ENCODE measurements at regions not wholly inside any gene's neighbourhood (a gene's known extent, or its start where the extent isn't known, plus 50 kb on each side); places are given as distances from the start of the nearest gene placed in this dataset.

DNA sequence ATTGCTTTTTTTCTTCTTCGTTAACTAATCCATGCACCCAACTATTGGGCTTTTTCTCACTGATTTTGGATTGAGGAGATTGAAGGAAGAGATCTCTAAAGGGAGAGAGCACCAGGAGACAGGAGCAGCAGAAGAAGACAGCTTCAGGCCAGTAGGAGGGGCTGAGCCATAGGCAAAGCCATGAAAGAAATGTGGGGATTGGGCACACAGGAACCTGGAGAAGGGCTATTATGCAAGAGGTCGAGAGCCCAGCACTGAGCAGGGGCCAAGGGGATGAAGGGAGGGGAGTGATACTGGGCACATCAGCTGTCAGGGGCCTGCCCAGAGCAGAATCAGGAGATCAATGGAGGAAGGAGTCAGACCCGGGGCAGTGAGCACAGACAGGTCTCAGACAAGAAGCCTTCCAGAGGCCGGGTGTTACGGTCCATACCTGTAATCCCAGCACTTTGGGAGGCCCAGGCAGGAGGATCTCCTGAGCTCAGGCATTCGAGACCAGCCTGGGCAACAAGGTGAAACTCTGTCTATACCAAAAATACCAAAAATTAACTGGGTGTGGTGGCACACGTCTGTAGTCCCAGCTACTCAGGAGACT, 140.9 kb downstream of the BCOR start:
- Histone ChIP-seq H3K4me3 (ENCODE audit: extremely low read depth, insufficient read depth, low read length, poor library complexity, severe bottlenecking) (no peak overlapping the region), H3K4me1 (ENCODE audit: control insufficient read depth, insufficient read depth, low read length, poor library complexity, severe bottlenecking) (peaks cover 17% of the 10 kb centered on the region), H3K9me3 (ENCODE audit: control insufficient read depth, low read length) (no peaks in the 10 kb centered on the region), H3K36me3 (ENCODE audit: control insufficient read depth, insufficient read depth, low read length) (no peaks in the 10 kb centered on the region), H3K27ac (ENCODE audit: low read depth, low read length, severe bottlenecking) (no peak overlapping the region)
- 75% methylated on average over 2 of the region's 7 CpGs; no CpG with 5 or more reads in 1 of the 2 experiments for WGBS, 2 experiments (ENCODE audit: insufficient coverage in 2 of 2)

DNA sequence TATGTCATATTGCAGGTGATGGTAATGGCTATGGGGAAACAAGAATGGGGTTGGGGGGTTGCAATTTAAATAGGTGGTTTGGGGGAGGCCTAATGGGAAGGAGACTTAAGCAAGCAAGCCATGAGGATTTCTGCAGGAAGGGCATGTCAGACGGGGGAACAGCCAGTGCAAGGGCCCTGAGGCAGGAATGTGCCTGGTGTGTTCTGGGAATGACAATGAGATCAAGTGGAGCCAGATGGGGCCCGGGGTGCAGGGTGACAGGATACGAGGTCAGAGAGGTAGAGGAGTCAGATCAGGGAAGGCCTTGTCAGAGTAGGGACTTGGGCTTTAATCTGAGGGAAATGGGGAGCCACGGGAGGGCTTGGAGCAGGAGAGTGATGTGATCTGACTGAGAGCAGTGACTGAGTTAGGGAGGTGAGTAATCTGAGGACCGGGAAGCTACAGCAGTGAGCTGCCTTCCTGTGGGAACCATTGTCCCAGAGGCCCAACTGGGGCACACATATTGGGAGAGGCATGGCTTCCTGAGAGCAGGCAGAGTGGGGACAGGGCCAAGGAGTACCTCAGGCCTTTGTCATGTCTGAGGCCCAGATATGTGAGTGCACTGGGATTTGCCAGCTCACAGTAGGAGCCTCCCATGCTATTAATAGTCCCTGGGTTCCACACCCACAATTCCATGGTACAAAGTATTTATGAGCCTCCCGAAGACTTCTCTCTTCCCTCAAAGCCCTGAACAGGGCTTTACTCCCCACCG, 139.8 kb downstream of the BCOR start:
- no peak overlapping the region for H3K27ac ChIP-seq (ENCODE audit: low read depth, low read length, severe bottlenecking)
- H3K4me1 ChIP-seq (ENCODE audit: control insufficient read depth, insufficient read depth, low read length, poor library complexity, severe bottlenecking) = peaks cover 16% of the 10 kb centered on the region
- no peaks in the 10 kb centered on the region for H3K36me3 ChIP-seq (ENCODE audit: control insufficient read depth, insufficient read depth, low read length)
- no peak overlapping the region for H3K4me3 ChIP-seq (ENCODE audit: extremely low read depth, insufficient read depth, low read length, poor library complexity, severe bottlenecking)
- 90 to 100% methylated on average over 2 to 5 of the region's 7 CpGs for WGBS, 2 experiments (ENCODE audit: insufficient coverage in 2 of 2)
- H3K9me3 ChIP-seq (ENCODE audit: control insufficient read depth, low read length) = no peaks in the 10 kb centered on the region

DNA sequence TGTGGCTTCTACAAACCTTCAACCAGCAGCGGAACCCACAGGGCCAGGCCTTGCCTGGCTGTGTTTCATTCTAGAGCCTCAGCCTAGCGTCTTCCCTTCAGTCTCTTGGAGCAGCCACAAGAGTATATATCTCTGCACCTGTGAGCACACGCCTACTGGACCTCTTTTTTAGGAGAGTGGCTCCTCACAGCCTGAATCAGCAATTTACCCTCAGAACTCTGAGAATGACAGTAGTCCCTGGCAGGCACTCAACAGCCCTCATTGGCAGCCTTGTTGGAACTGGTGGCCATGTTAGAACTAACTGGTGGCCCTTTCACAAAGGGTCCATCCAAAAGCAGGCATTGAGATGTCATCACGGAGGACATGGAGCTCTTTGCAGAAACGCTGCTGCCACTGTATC, 138.9 kb downstream of the BCOR start:
- Histone ChIP-seq H3K27ac (ENCODE audit: low read depth, low read length, severe bottlenecking) (no peak overlapping the region), H3K4me3 (ENCODE audit: extremely low read depth, insufficient read depth, low read length, poor library complexity, severe bottlenecking) (no peak overlapping the region), H3K36me3 (ENCODE audit: control insufficient read depth, insufficient read depth, low read length) (no peaks in the 10 kb centered on the region), H3K9me3 (ENCODE audit: control insufficient read depth, low read length) (no peaks in the 10 kb centered on the region), H3K4me1 (ENCODE audit: control insufficient read depth, insufficient read depth, low read length, poor library complexity, severe bottlenecking) (peaks cover 8% of the 10 kb centered on the region)
- WGBS, 2 experiments (ENCODE audit: insufficient coverage in 2 of 2) = 86 to 100% methylated on average over 1 to 3 of the region's 5 CpGs

DNA sequence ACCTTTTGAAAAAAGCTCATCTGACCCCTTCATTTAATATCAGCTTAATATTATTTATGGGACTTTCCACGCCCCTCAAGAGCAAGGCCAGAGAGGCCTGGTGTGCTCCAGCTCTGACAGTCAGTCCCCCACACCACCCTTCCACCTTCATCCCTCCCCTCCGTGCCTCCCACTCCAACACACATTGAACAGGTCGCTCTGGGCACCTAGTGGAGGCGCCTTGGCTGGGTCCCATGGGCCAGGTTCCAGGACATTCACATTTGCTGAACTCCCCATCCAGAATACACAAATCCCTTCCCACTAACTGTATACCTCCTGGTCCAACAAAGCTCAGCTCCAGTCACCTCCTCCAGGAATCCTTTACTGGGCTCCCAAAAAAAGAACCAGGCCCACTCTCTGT, 137.5 kb downstream of the BCOR start:
- Histone ChIP-seq H3K4me3 (ENCODE audit: extremely low read depth, insufficient read depth, low read length, poor library complexity, severe bottlenecking) (no peak overlapping the region), H3K9me3 (ENCODE audit: control insufficient read depth, low read length) (no peaks in the 10 kb centered on the region), H3K4me1 (ENCODE audit: control insufficient read depth, insufficient read depth, low read length, poor library complexity, severe bottlenecking) (peaks cover 3% of the 10 kb centered on the region), H3K27ac (ENCODE audit: low read depth, low read length, severe bottlenecking) (no peak overlapping the region), H3K36me3 (ENCODE audit: control insufficient read depth, insufficient read depth, low read length) (no peaks in the 10 kb centered on the region)
- 80% methylated on average over 2 of the region's 4 CpGs; no CpG with 5 or more reads in 1 of the 2 experiments for WGBS, 2 experiments (ENCODE audit: insufficient coverage in 2 of 2)

DNA sequence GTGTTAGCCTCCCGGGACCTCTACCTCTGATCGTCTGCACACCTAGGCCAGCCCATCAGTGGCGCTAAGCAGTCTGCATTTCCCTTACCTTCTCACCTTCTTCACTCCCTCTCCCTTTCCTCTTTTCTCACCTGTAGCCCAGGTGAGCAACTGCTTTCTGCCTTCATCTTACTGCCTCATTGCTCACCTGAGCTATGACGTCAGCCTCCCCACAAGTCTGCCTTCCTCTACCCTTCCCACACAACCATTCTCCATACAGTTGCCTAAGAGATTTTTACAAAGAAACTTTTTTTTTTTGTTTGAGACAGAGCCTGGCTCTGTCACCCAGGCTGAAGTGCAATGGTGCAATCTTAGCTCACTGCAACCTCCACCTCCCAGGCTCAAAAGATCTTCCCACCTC, 136.3 kb downstream of the BCOR start:
- Histone ChIP-seq H3K4me3 (ENCODE audit: extremely low read depth, insufficient read depth, low read length, poor library complexity, severe bottlenecking) (no peak overlapping the region), H3K36me3 (ENCODE audit: control insufficient read depth, insufficient read depth, low read length) (no peaks in the 10 kb centered on the region), H3K4me1 (ENCODE audit: control insufficient read depth, insufficient read depth, low read length, poor library complexity, severe bottlenecking) (no peaks in the 10 kb centered on the region), H3K9me3 (ENCODE audit: control insufficient read depth, low read length) (no peaks in the 10 kb centered on the region), H3K27ac (ENCODE audit: low read depth, low read length, severe bottlenecking) (no peak overlapping the region)
- 96 to 100% methylated on average over 2 to 3 of the region's 4 CpGs for WGBS, 2 experiments (ENCODE audit: insufficient coverage in 2 of 2)

DNA sequence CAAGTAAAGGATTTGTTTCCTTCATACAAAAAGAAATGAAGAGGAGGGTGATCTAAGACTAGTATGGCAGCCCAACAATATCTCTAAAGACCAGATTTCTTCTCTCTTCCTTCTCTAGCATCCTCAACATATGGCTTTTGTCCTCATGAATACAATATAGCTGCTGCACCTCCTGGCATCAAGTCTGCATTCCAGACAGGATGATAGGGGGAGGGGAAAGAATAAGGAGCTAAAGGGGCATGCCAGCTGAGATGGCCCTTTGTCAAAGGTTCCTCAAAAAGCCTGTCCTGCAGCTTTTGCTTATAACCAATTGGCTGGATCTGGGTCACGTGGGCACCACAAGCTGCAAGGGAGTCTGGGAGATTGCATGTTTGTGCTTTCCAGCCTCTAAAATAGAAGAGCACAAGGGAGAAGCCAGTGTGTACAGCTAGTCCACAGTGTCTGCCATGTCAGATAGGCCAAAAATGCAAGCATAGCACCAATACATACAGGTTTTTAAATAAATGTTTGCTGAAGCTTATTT, 132.6 kb downstream of the BCOR start:
- H3K36me3 ChIP-seq (ENCODE audit: control insufficient read depth, insufficient read depth, low read length) = no peaks in the 10 kb centered on the region
- WGBS, 2 experiments (ENCODE audit: insufficient coverage in 2 of 2) = 83 to 100% methylated on average over 1 of the region's 1 CpG
- no peak overlapping the region for H3K27ac ChIP-seq (ENCODE audit: low read depth, low read length, severe bottlenecking)
- H3K9me3 ChIP-seq (ENCODE audit: control insufficient read depth, low read length) = no peaks in the 10 kb centered on the region
- H3K4me3 ChIP-seq (ENCODE audit: extremely low read depth, insufficient read depth, low read length, poor library complexity, severe bottlenecking) = no peak overlapping the region
- peaks cover 5% of the 10 kb centered on the region for H3K4me1 ChIP-seq (ENCODE audit: control insufficient read depth, insufficient read depth, low read length, poor library complexity, severe bottlenecking)

DNA sequence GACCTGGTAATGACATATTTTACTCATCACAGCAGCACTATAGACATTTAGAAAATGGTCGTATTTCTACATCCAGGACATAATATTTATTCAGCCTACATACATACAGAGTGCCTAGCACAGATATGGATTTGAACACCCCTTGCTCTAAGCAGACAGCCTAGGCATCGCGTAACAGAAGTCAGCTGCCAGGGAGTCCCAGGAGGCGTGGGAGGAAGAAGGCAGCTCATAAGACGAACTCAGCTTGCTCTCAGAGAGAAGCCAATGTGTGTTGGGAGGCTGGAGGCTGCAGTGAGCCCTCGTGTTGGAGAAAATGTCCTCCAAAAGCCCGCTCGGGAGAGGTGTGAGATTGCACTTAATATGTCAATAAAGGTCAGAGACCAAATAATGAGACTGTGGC, 131.6 kb downstream of the BCOR start:
- 82 to 100% methylated on average over 3 of the region's 8 CpGs for WGBS, 2 experiments (ENCODE audit: insufficient coverage in 2 of 2)
- Histone ChIP-seq H3K36me3 (ENCODE audit: control insufficient read depth, insufficient read depth, low read length) (no peaks in the 10 kb centered on the region), H3K27ac (ENCODE audit: low read depth, low read length, severe bottlenecking) (no peak overlapping the region), H3K4me3 (ENCODE audit: extremely low read depth, insufficient read depth, low read length, poor library complexity, severe bottlenecking) (no peak overlapping the region), H3K9me3 (ENCODE audit: control insufficient read depth, low read length) (no peaks in the 10 kb centered on the region), H3K4me1 (ENCODE audit: control insufficient read depth, insufficient read depth, low read length, poor library complexity, severe bottlenecking) (peaks cover 5% of the 10 kb centered on the region)

DNA sequence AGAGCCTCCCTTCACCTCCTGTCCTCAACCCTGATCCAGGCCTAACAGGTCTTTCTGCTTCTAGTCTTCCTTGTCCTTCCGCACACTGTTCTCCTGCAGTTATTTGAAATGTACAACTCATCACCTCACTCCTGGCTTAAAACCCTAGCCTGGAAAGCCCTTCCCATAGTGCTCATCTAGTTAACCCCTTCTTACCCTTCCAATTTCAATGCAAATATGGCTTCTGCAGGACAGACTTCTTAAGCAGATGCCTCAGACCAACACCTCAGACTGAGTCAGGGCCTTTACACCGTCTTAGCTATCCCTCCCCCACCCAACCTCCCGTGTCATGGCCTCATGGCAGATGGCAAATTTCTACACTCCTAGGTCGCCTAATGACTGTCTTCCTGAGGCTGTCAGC, 130.4 kb downstream of the BCOR start:
- Histone ChIP-seq H3K4me1 (ENCODE audit: control insufficient read depth, insufficient read depth, low read length, poor library complexity, severe bottlenecking) (peaks cover 5% of the 10 kb centered on the region), H3K9me3 (ENCODE audit: control insufficient read depth, low read length) (no peaks in the 10 kb centered on the region), H3K27ac (ENCODE audit: low read depth, low read length, severe bottlenecking) (no peak overlapping the region), H3K4me3 (ENCODE audit: extremely low read depth, insufficient read depth, low read length, poor library complexity, severe bottlenecking) (no peak overlapping the region), H3K36me3 (ENCODE audit: control insufficient read depth, insufficient read depth, low read length) (no peaks in the 10 kb centered on the region)
- 44 to 100% methylated on average over 1 to 2 of the region's 4 CpGs for WGBS, 2 experiments (ENCODE audit: insufficient coverage in 2 of 2)

DNA sequence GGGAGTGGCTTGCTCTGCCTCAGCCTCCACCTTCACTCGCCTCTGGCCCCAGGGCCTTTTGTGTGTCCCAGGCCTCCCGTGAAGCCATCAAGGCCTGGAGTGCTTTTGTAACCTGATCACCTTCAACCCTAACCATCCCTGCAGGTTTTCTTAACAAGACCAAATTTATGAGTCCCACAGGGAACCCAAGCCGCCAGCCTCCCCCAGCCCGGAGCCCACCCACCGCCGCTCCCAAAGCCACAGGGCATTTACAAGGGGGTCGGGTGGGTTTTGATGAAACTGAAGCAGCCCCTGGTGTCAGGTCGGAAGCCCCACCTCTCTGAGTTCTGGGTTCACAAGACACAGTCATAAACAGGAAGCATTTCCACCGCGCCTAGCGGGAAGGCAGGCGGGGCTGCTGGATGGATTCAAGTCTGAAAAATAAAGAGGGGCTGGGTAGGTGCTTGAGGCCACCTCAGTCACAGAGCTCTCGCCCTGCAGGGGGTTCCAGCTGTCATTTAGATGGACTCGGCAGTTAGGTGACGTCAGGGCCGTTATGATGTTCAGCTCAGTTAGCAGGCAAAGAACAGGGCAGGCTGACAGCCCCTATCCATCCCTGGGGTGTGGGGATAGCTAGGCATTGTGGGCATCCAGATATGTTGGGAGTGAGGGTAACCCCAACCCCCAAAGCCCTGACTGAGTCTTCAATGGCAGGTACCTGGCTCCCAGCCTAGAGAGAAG, 128.5 kb downstream of the BCOR start:
- H3K9me3 ChIP-seq (ENCODE audit: control insufficient read depth, low read length) = no peaks in the 10 kb centered on the region
- H3K27ac ChIP-seq (ENCODE audit: low read depth, low read length, severe bottlenecking) = no peak overlapping the region
- no peaks in the 10 kb centered on the region for H3K36me3 ChIP-seq (ENCODE audit: control insufficient read depth, insufficient read depth, low read length)
- peaks cover 6% of the 10 kb centered on the region for H3K4me1 ChIP-seq (ENCODE audit: control insufficient read depth, insufficient read depth, low read length, poor library complexity, severe bottlenecking)
- 27 to 34% methylated on average over 5 of the region's 16 CpGs for WGBS, 2 experiments (ENCODE audit: insufficient coverage in 2 of 2)
- no peak overlapping the region for H3K4me3 ChIP-seq (ENCODE audit: extremely low read depth, insufficient read depth, low read length, poor library complexity, severe bottlenecking)

DNA sequence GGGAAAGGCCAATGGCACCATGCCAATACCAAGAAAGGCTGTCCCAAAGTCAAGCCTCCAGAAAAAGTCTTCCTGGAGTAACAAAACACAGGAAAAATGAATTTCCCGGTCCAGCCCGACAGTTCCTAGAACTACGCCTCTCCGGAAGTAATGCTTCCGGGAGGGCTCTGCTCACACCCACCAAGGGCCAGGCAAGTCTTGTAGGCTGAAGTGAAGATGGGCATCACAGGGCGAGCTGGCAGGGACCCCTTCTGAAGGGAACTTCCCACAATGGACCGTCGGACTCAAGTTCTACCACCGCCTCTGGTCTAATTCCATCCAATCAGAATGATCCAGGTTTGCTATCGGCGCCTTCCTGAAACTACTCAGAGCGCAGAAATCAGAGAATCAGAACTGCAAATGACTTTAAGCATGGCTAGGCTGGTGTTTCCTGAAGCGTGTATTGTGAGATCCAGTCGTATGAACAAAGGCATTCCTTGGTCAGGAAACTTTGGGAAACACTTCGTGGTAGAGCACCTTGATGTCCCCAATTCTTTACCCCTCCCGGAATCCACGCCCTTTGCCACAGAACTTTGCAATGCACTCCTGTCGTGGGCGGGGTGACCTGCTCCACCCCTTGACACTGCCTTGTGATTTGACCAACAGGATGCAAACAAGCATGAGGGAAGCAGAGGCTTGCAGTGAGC, 127.8 kb downstream of the BCOR start:
- Histone ChIP-seq H3K36me3 (ENCODE audit: control insufficient read depth, insufficient read depth, low read length) (no peaks in the 10 kb centered on the region), H3K4me1 (ENCODE audit: control insufficient read depth, insufficient read depth, low read length, poor library complexity, severe bottlenecking) (peaks cover 12% of the 10 kb centered on the region), H3K27ac (ENCODE audit: low read depth, low read length, severe bottlenecking) (no peak overlapping the region), H3K4me3 (ENCODE audit: extremely low read depth, insufficient read depth, low read length, poor library complexity, severe bottlenecking) (no peak overlapping the region), H3K9me3 (ENCODE audit: control insufficient read depth, low read length) (no peaks in the 10 kb centered on the region)
- WGBS, 2 experiments (ENCODE audit: insufficient coverage in 2 of 2) = 85 to 87% methylated on average over 15 to 16 of the region's 19 CpGs

Measured in mesodermal cell (in vitro differentiated cells).